GM21381 (cell line): ENCODE measurements at regions not wholly inside any gene's neighbourhood (a gene's known extent, or its start where the extent isn't known, plus 50 kb on each side); places are given as distances from the start of the nearest gene placed in this dataset.

Experiments
- ATAC-seq: cut with Tn5 transposase; IDR thresholded peaks from one replicate; pipeline ENCODE4 v1.9.1; 2021; ENCODE audit warnings: mild to moderate bottlenecking, moderate library complexity; ENCODE audit not compliant: unreplicated experiment

DNA sequence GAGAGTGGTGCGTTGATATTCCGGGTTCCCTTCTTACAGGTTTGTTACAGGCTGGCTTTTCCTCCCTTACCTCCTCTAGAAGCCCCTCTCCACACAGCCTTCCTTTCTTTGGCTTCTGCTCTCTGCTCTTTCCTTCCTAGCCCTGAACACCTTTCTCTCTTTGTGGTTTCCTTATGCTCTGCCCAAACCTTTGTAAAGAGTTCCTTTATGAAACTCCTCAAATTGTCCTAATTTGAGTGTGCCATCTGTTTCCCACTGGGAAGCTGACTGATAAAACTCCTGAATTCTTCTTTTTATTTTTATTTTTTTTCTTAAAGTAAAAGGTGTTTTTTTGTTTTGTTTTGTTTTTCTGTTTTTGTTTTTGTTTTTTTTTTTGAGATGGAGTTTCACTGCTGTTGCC is 60.1 kb upstream of the OTX2 start:
- no peak for ATAC-seq

DNA sequence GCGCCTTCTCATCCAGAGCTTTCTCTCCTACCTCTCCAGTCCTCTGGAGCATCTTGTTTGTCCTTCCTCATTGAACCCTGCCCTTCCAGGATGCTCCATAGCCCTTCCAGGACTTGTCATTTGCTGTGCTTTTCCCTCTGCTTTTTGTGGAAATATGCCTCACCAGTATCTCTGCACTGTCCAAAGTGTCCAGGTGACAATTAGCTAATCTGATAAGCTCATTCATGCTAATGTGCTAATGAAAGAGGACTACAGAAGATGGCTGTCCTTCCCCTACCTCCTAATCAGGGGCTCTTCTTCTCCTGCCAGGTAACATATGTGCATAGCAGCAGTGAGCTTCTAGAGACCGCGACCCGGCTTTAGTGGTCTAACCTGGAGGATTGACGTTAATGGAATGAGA is 58.4 kb upstream of the OTX2 start:
- ATAC-seq: no peak

DNA sequence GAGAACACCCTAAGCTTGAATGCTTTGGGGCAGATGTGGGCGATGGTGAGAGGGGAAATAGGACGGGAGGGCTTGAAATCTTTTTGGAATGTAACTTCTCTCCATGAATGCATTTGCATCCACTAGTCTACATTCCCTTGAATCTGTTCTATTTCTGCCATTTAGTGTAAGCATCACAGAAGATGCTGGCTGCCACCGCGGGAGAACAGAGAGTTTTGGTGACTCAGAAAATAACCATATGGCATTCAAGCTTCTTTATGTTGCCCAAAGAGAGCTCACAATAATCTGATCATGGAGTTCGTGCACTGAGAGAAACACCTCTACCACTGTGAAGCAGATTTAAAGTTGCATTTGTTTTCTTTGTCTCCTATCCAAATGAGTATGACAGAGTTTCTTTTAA is 52.6 kb upstream of the OTX2 start:
- ATAC-seq: no peak

DNA sequence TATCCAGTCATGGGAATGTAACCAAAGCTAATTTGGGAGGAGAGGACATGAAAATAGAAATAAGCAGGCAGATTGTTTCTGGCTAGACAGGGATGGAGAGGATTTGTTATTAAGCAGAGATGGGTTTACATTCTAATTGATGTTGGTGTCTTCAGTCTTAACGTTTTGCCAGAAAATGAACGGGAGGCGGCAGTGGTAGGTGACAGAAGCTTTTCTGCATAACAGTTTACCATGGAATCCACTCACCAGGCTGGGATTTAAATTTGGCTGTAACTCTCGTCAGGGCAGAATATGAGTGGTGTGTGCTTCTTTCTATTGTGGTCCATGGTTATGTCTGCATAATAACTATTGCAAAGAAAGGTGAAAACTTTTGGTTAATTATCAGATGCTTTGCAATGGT is 50.2 kb upstream of the OTX2 start:
- ATAC-seq: no peak
